SK-N-SH treated with all-trans-retinoic acid at 6 μM for 48 hours (cell line): ENCODE measurements at regions not wholly inside any gene's neighbourhood (a gene's known extent, or its start where the extent isn't known, plus 50 kb on each side); places are given as distances from the start of the nearest gene placed in this dataset.

ENCODE experiments used
- ATAC-seq: fragments of 200-7000 bp; cut with Tn5 transposase; 3 replicates; pipeline ENCODE4 v1.9.1; 2020; ENCODE audit warnings: mild to moderate bottlenecking, moderate library complexity
- ARNTL ChIP-seq: fragments of 450-650 bp; formaldehyde crosslinking; IDR thresholded peaks from 2 replicates; pipeline ENCODE4 v1.5.0; 2020; ENCODE audit warnings: low read depth, mild to moderate bottlenecking, moderate library complexity, borderline replicate concordance
- BACH2 ChIP-seq: fragments of 250-450 bp; sonication (Bioruptor Pico); IDR thresholded peaks from 2 replicates; pipeline ENCODE4 v1.9.0; 2021; ENCODE audit warnings: mild to moderate bottlenecking, borderline replicate concordance
- CSDC2 ChIP-seq: fragments of 250-450 bp; sonication (Bioruptor Pico); IDR thresholded peaks from 2 replicates; pipeline ENCODE4 v1.5.0; 2020; ENCODE audit warnings: mild to moderate bottlenecking, moderate library complexity
- ESRRG ChIP-seq: fragments of 250-450 bp; sonication (Bioruptor Pico); IDR thresholded peaks from 2 replicates; pipeline ENCODE4 v1.6.1; 2021; ENCODE audit warnings: mild to moderate bottlenecking
- GLIS3 ChIP-seq: fragments of 250-450 bp; sonication (Bioruptor Pico); IDR thresholded peaks from 2 replicates; pipeline ENCODE4 v1.5.0; 2020; ENCODE audit warnings: mild to moderate bottlenecking, moderate library complexity
- ISL1 ChIP-seq: fragments of 250-450 bp; sonication (Bioruptor Pico); IDR thresholded peaks from 2 replicates; pipeline ENCODE4 v2.1.2; 2022; ENCODE audit warnings: mild to moderate bottlenecking, moderate library complexity
- OSR1 ChIP-seq: fragments of 250-450 bp; sonication (Bioruptor Pico); IDR thresholded peaks from 2 replicates; pipeline ENCODE4 v1.8.0; 2022; ENCODE audit warnings: moderate library complexity, mild to moderate bottlenecking, inconsistent platforms
- PPARA ChIP-seq: fragments of 250-450 bp; sonication (Bioruptor Pico); IDR thresholded peaks from 2 replicates; pipeline ENCODE4 v1.5.0; 2020; ENCODE audit warnings: mild to moderate bottlenecking, borderline replicate concordance
- SNAI2 ChIP-seq: fragments of 250-450 bp; sonication (Bioruptor Pico); IDR thresholded peaks from 2 replicates; pipeline ENCODE4 v1.5.0; 2020; ENCODE audit warnings: mild to moderate bottlenecking, moderate library complexity
- TCF4 ChIP-seq: fragments of 250-450 bp; sonication (Bioruptor Pico); IDR thresholded peaks from 2 replicates; pipeline ENCODE4 v1.8.0; 2021; ENCODE audit warnings: mild to moderate bottlenecking, moderate library complexity, borderline replicate concordance
- TOX ChIP-seq: fragments of 250-450 bp; sonication (Bioruptor Pico); IDR thresholded peaks from 2 replicates; pipeline ENCODE4 v1.8.0; 2021; ENCODE audit warnings: mild to moderate bottlenecking, moderate library complexity, borderline replicate concordance
- ZFP3 ChIP-seq: fragments of 250-450 bp; sonication (Bioruptor Pico); IDR thresholded peaks from 2 replicates; pipeline ENCODE4 v1.5.0; 2020; ENCODE audit warnings: mild to moderate bottlenecking, moderate library complexity
- ZFP30 ChIP-seq: fragments of 450-650 bp; formaldehyde crosslinking; IDR thresholded peaks from 2 replicates; pipeline ENCODE4 v1.5.0; 2022; ENCODE audit warnings: mild to moderate bottlenecking, moderate library complexity
- ZNF565 ChIP-seq: fragments of 450-650 bp; formaldehyde crosslinking; conservative IDR thresholded peaks from 2 replicates; pipeline ENCODE4 v1.5.0; 2020; ENCODE audit warnings: low read depth, mild to moderate bottlenecking, moderate library complexity
- ZNF70 ChIP-seq: fragments of 450-650 bp; formaldehyde crosslinking; IDR thresholded peaks from 2 replicates; pipeline ENCODE4 v1.5.0; 2020; ENCODE audit warnings: mild to moderate bottlenecking, moderate library complexity
- ZNF8 ChIP-seq: fragments of 450-650 bp; formaldehyde crosslinking; IDR thresholded peaks from 2 replicates; pipeline ENCODE4 v1.5.0; 2020; ENCODE audit warnings: mild to moderate bottlenecking, moderate library complexity
- TF ChIP-seq, protein P1 (sequence below): fragments of 250-450 bp; sonication (Bioruptor Pico); IDR thresholded peaks from 2 replicates; pipeline ENCODE4 v1.5.1; 2021; ENCODE audit warnings: mild to moderate bottlenecking, moderate library complexity
- TF ChIP-seq, protein P2 (sequence below): fragments of 250-450 bp; sonication (Bioruptor Pico); IDR thresholded peaks from 2 replicates; pipeline ENCODE4 v1.5.0; 2020; ENCODE audit warnings: mild to moderate bottlenecking, moderate library complexity
- TF ChIP-seq, protein P3 (sequence below): fragments of 250-450 bp; sonication (Bioruptor Pico); IDR thresholded peaks from 2 replicates; pipeline ENCODE4 v1.8.0; 2021; ENCODE audit warnings: low read depth, mild to moderate bottlenecking, moderate library complexity, borderline replicate concordance
- TF ChIP-seq, protein P4 (sequence below): fragments of 250-450 bp; sonication (Bioruptor Pico); IDR thresholded peaks from 2 replicates; pipeline ENCODE4 v1.5.1; 2020; ENCODE audit warnings: low read depth, mild to moderate bottlenecking, moderate library complexity
- TF ChIP-seq, protein P5 (sequence below): fragments of 250-450 bp; sonication (Bioruptor Pico); IDR thresholded peaks from 2 replicates; pipeline ENCODE4 v1.8.0; 2020; ENCODE audit warnings: mild to moderate bottlenecking, moderate library complexity, borderline replicate concordance

DNA sequence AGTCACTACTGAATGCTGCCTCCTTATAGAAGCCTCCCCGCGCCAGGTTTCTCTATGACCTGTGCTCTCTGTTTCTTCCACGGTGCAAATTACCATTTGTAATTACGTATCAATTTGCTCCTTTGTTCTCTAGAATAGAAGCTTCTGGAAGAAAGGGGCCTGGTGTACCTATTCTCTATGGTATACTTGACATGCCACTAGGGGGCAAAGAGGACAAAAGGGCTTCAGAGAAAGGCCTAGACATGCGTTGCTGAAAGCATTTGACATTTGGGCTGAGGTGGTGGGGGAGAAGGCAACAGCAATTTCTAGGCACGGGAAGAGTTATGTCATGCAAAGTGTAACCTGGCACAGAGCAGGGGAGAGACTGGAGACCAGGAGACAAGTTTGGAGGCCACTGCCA is 148.7 kb downstream of the WDR11 start:
- no peak for ATAC-seq
- TF ChIP-seq ZNF70 (CRISPR knock-in tag), result no peak
- TF ChIP-seq, protein P1, sequence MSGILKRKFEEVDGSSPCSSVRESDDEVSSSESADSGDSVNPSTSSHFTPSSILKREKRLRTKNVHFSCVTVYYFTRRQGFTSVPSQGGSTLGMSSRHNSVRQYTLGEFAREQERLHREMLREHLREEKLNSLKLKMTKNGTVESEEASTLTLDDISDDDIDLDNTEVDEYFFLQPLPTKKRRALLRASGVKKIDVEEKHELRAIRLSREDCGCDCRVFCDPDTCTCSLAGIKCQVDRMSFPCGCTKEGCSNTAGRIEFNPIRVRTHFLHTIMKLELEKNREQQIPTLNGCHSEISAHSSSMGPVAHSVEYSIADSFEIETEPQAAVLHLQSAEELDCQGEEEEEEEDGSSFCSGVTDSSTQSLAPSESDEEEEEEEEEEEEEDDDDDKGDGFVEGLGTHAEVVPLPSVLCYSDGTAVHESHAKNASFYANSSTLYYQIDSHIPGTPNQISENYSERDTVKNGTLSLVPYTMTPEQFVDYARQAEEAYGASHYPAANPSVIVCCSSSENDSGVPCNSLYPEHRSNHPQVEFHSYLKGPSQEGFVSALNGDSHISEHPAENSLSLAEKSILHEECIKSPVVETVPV, result no peak
- TF ChIP-seq CSDC2 (CRISPR knock-in tag), result no peak
- TF ChIP-seq, protein P2, sequence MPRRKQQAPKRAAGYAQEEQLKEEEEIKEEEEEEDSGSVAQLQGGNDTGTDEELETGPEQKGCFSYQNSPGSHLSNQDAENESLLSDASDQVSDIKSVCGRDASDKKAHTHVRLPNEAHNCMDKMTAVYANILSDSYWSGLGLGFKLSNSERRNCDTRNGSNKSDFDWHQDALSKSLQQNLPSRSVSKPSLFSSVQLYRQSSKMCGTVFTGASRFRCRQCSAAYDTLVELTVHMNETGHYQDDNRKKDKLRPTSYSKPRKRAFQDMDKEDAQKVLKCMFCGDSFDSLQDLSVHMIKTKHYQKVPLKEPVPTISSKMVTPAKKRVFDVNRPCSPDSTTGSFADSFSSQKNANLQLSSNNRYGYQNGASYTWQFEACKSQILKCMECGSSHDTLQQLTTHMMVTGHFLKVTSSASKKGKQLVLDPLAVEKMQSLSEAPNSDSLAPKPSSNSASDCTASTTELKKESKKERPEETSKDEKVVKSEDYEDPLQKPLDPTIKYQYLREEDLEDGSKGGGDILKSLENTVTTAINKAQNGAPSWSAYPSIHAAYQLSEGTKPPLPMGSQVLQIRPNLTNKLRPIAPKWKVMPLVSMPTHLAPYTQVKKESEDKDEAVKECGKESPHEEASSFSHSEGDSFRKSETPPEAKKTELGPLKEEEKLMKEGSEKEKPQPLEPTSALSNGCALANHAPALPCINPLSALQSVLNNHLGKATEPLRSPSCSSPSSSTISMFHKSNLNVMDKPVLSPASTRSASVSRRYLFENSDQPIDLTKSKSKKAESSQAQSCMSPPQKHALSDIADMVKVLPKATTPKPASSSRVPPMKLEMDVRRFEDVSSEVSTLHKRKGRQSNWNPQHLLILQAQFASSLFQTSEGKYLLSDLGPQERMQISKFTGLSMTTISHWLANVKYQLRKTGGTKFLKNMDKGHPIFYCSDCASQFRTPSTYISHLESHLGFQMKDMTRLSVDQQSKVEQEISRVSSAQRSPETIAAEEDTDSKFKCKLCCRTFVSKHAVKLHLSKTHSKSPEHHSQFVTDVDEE (CRISPR knock-in tag), result no peak
- no peak for TF ChIP-seq ZNF8
- TF ChIP-seq ZNF565, result no peak
- no peak for TF ChIP-seq ESRRG

DNA sequence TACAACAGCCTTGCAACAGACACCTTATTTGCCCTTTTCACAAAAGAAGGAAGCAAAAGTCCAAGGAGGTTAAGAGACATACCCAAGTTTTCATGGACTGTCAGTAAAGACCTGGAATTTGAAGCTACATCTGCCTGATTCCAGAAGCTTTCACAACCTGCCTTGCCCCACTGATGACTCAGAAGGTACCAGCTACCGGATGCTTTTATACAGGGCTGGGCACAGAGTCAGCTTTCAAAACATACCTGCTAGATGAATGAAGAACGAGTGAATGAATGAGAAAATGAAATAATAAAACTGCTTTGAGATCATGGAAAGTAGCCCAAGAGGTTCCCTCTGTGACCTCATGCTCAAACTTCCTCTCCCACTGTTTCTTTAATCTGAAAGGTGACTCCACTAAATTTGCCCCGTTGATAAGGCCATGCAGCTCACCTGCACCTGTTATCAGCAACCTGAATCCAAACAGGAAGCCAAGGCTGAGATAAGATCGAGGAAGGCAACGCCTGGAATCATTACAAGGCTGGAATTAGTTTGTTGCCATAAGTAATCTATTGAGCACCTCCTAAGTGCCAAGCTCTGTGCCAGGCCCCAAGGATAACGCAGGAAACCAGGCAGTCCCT is 151.5 kb downstream of the WDR11 start:
- ATAC-seq, result no peak
- TF ChIP-seq ZNF8 (no peak), CSDC2 (CRISPR knock-in tag) (no peak), ZNF565 (no peak), PPARA (CRISPR knock-in tag) (no peak), TCF4 (no peak), OSR1 (CRISPR knock-in tag) (no peak), TOX (CRISPR knock-in tag) (no peak), GLIS3 (CRISPR knock-in tag) (no peak), SNAI2 (no peak), ZFP3 (CRISPR knock-in tag) (no peak), ZNF70 (CRISPR knock-in tag) (no peak)
- TF ChIP-seq, protein P3, sequence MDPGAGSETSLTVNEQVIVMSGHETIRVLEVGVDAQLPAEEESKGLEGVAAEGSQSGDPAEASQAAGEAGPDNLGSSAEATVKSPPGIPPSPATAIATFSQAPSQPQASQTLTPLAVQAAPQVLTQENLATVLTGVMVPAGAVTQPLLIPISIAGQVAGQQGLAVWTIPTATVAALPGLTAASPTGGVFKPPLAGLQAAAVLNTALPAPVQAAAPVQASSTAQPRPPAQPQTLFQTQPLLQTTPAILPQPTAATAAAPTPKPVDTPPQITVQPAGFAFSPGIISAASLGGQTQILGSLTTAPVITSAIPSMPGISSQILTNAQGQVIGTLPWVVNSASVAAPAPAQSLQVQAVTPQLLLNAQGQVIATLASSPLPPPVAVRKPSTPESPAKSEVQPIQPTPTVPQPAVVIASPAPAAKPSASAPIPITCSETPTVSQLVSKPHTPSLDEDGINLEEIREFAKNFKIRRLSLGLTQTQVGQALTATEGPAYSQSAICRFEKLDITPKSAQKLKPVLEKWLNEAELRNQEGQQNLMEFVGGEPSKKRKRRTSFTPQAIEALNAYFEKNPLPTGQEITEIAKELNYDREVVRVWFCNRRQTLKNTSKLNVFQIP, result no peak
- TF ChIP-seq, protein P2 (CRISPR knock-in tag), result no peak
- TF ChIP-seq, protein P4, sequence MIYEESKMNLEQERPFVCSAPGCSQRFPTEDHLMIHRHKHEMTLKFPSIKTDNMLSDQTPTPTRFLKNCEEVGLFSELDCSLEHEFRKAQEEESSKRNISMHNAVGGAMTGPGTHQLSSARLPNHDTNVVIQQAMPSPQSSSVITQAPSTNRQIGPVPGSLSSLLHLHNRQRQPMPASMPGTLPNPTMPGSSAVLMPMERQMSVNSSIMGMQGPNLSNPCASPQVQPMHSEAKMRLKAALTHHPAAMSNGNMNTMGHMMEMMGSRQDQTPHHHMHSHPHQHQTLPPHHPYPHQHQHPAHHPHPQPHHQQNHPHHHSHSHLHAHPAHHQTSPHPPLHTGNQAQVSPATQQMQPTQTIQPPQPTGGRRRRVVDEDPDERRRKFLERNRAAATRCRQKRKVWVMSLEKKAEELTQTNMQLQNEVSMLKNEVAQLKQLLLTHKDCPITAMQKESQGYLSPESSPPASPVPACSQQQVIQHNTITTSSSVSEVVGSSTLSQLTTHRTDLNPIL (CRISPR knock-in tag), result no peak
- TF ChIP-seq, protein P5, sequence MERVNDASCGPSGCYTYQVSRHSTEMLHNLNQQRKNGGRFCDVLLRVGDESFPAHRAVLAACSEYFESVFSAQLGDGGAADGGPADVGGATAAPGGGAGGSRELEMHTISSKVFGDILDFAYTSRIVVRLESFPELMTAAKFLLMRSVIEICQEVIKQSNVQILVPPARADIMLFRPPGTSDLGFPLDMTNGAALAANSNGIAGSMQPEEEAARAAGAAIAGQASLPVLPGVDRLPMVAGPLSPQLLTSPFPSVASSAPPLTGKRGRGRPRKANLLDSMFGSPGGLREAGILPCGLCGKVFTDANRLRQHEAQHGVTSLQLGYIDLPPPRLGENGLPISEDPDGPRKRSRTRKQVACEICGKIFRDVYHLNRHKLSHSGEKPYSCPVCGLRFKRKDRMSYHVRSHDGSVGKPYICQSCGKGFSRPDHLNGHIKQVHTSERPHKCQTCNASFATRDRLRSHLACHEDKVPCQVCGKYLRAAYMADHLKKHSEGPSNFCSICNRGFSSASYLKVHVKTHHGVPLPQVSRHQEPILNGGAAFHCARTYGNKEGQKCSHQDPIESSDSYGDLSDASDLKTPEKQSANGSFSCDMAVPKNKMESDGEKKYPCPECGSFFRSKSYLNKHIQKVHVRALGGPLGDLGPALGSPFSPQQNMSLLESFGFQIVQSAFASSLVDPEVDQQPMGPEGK, result no peak

DNA sequence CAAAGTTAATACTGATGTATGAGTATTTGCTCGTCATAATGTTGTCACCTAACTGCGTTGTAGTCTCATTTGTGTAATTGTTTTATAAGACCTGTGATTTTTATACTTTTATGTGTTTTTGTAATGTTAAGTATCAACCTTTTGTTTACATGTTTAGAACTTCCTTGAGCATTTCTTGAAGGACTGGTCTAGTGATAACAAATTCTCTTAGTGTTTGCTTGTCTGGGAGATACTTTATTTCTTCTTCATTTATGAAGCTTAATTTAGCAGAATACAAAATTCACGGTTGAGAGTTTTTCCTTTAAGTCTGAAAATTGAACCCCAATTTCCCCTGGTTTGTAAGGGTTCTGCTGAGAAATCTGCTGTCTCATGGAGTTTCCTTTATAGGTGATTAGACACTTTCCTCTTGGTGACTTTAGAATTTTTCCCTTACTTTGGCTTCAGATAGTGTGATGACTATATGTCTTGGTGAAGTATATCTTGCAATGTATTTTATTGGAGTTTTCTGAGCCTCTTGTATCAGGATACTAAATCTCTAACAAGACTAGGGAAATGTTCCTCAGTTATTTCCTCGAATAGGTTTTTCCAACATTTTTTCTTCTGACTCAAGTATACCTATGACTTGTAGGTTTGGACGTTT is 154.9 kb downstream of the WDR11 start:
- no peak for ATAC-seq
- TF ChIP-seq ZNF565 (no peak), ESRRG (no peak), GLIS3 (CRISPR knock-in tag) (no peak), ISL1 (CRISPR knock-in tag) (no peak), CSDC2 (CRISPR knock-in tag) (no peak), BACH2 (CRISPR knock-in tag) (no peak), ARNTL (CRISPR knock-in tag) (no peak), ZNF70 (CRISPR knock-in tag) (no peak), ZFP30 (CRISPR knock-in tag) (no peak), SNAI2 (no peak), TCF4 (no peak)
- TF ChIP-seq, protein P5, result no peak
- TF ChIP-seq, protein P1, result no peak
